GM12872 (cell line): ENCODE measurements at regions not wholly inside any gene's neighbourhood (a gene's known extent, or its start where the extent isn't known, plus 50 kb on each side); places are given as distances from the start of the nearest gene placed in this dataset.

Experiments
- TF ChIP-seq, protein P1 (sequence below): IDR thresholded peaks from 3 replicates; pipeline ENCODE4 v1.5.1; 2011; ENCODE audit warnings: low read depth, mild to moderate bottlenecking, low read length, moderate library complexity; ENCODE audit not compliant: insufficient read depth

DNA sequence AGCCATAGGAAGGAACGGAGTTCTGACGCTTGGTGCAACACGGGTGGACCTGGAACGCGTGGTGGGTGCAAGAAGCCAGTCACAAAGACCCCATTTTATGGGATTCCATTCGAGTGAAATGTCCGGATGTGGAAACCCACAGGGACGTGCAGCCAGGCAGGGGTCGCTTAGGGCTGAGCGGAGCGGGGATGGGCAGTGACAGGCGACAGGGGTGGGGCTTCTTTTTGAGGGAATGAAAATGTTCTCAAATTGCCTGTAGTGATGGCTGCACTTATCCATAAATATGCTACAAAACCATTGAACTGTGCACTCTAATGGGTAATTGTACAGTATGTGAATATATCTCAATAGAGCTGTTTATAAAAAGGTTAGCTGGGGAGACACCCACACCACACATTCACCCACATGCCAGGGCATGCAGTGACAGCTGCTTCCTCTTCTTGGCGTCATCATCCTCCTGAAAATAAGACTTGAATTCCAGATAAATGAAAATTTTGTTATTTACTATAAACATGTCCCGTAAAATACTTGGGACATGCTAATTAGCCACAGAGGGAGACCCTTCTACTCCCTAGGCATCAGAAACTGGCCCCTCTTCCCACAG is 71.3 kb upstream of the OLFM1 start:
- TF ChIP-seq, protein P1, sequence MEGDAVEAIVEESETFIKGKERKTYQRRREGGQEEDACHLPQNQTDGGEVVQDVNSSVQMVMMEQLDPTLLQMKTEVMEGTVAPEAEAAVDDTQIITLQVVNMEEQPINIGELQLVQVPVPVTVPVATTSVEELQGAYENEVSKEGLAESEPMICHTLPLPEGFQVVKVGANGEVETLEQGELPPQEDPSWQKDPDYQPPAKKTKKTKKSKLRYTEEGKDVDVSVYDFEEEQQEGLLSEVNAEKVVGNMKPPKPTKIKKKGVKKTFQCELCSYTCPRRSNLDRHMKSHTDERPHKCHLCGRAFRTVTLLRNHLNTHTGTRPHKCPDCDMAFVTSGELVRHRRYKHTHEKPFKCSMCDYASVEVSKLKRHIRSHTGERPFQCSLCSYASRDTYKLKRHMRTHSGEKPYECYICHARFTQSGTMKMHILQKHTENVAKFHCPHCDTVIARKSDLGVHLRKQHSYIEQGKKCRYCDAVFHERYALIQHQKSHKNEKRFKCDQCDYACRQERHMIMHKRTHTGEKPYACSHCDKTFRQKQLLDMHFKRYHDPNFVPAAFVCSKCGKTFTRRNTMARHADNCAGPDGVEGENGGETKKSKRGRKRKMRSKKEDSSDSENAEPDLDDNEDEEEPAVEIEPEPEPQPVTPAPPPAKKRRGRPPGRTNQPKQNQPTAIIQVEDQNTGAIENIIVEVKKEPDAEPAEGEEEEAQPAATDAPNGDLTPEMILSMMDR, result no peak

DNA sequence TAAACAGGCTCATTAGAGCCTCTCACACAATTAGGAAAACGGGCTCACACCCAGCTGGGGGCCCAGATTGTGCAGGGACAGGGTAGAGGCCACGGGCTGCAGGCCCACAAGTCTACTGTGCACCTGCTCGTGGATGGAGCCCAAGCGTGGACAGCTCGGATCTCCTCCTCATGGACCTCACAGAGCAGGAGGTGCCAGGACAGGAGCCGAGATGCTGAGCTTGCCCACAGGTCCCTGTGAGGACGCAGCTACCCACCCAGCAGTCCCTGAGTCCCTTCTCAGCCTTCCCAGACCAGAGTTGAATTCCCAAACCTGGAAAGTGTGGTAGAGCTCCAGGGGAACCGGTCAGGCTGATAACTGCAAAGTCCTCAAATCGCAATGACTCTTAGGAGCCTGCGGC is 70.6 kb upstream of the OLFM1 start:
- TF ChIP-seq, protein P1, result no peak

DNA sequence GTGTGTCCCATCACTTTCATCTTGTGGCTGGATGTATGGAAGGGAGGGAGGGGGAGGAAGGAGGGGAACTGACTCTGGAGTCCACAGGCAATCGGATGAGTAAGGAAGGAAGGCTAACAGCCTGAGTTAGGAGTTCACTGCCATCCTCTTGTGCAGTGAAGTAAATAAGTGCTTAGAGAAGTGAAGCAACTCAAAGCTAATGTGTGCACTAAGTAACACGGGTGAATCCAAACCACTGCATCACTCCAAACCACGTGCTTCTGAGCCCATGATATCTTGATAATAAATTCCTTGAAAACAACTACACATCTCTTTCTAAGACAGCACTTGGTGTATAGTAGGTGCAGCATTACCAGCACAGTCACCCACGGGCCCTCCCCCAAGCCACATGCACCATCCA is 69.6 kb upstream of the OLFM1 start:
- TF ChIP-seq, protein P1, result no peak

DNA sequence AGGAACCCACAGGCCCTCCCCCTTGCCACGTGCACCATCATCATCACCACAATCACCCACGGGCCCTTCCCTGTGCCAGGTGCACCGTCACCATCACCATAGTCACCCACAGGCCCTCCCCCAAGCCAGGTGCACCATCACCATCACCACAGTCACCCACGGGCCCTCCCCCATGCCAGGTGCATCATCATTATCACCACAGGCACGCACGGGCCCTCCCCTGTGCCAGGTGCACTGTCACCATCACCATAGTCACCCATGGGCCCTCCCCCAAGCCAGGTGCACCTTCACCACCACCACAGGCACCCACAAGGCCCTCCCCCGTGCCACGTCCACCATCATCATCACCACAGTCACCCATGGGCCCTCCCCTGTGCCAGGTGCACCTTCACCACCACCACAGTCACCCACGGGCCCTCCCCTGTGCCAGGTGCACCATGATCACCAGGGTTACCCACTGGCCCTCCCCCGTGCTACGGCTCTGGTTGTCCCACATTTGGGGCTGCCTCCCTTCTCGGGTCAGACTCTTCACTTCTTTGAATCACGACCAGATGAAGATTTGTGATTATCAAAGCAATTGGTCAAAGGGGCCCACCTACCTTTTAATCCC is 69.1 kb upstream of the OLFM1 start:
- TF ChIP-seq, protein P1, result no peak

DNA sequence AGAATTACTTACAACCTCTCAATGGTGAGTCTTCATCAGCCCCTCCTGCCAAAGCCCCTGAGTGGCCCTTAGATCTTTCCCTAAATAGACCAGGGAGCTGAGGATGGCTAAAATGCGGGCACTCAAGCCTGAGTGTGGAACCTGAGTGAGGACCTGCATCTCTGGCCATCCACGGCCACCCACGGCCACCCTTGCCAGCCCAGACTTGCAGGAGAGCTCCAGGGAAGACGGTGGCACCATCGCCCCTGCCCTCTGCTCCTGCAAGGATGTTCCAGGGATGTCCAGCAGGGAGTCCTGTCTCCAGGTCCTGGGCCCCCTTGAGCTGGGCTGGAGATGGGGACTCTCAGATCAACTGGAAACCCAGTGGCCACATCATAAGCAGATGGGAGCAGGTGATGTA is 68.2 kb upstream of the OLFM1 start:
- TF ChIP-seq, protein P1, result no peak

DNA sequence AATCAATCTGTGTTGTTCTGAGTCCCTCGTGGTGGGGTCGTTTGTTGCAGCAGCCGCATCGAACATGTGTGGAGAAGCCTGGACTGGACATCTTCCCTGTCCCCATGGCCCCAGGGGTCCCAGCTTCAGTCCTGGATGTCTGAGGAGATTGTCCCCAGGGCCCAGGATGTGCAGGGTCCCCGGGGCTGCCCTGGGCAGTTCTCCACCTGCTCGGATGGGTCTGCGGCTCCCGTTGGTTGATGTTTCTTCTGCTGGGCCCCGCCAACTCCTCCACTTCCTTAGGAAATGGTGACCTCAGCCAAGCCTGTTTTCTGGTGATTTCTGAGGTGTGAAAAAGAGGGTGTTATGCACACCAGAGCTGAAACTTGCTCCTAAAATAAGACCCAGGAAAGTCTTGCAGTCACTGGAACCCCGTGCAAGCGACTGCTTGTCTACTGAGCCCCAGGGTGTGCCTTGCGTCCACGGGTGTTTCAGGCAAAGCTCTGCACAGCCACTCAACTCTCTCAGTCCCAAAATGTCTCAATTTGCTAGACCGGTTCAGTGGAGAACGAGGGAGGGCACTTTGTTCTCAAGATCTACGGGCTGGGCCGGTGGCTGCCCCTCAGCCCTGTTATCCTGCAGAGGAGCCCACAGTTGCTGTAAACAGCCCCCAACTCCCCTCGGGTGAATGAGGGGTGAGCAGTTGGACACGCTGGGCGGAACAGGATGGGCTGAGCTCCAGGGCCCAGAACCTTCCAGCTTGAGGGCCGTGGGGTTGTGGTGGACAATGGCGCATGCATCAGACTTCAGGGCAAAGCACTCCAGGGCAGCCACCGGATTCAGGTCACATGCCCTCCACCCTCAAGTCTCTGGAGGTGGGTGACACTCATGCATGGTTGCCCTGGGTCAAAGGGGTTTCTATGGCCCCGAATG is 66.7 kb upstream of the OLFM1 start:
- TF ChIP-seq, protein P1, result no peak

DNA sequence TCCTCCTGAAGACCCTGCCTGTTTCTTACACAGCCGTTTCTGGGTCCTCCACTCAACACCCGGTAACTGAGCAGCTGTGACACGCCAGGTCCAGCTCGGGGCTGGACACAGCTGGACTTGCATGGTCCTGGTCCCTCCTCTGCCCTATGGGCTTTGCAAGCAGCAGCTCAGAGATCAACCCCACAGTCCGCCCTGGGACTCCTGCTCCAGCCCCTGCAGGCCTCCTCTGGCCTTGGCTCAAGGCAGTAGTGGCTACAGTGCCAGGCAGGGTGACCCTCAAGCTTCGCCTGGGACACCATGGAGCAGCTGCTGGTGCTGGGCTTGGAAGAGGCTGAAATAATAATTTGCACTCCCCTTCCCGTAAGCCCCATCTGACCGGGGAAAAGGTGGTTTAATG is 66.1 kb upstream of the OLFM1 start:
- TF ChIP-seq, protein P1, result no peak
